GM23338 (cell line): ENCODE measurements at regions not wholly inside any gene's neighbourhood (a gene's known extent, or its start where the extent isn't known, plus 50 kb on each side); places are given as distances from the start of the nearest gene placed in this dataset.

Experiments used
- ATAC-seq: fragments of 200-7000 bp; cut with Tn5 transposase; 3 replicates; pipeline ENCODE4 v1.9.1; 2020
- DNase-seq: peaks from one replicate; pipeline ENCODE4 v3.0.0-alpha.2; 2015; ENCODE audit warnings: low spot score
- H2AFZ ChIP-seq: fragments of 200-600 bp; sonication (generic); 2 replicates; pipeline ENCODE4 v1.8.0; 2016; ENCODE audit warnings: antibody characterized with exemption, mild to moderate bottlenecking, moderate library complexity
- H3F3A ChIP-seq: fragments of 200-600 bp; sonication (generic); replicated peaks from 2 replicates; pipeline ENCODE4 v1.8.0; 2017; ENCODE audit warnings: antibody characterized with exemption, mixed run types, low read depth
- H3K27ac ChIP-seq: fragments of 200-600 bp; sonication (generic); 2 replicates; pipeline ENCODE4 v1.6.1; 2016; ENCODE audit warnings: low read depth
- H3K27me3 ChIP-seq: fragments of 200-600 bp; sonication (generic); 2 replicates; pipeline ENCODE4 v1.8.0; 2016; ENCODE audit warnings: mild to moderate bottlenecking, mixed run types, moderate library complexity; ENCODE audit not compliant: insufficient read depth
- H3K36me3 ChIP-seq: fragments of 200-600 bp; sonication (generic); 2 replicates; pipeline ENCODE4 v1.8.0; 2016; ENCODE audit warnings: mild to moderate bottlenecking; ENCODE audit not compliant: insufficient read depth
- H3K4me1 ChIP-seq: fragments of 200-600 bp; sonication (generic); 2 replicates; pipeline ENCODE4 v1.8.0; 2016; ENCODE audit warnings: mild to moderate bottlenecking, moderate library complexity; ENCODE audit not compliant: insufficient read depth
- H3K4me2 ChIP-seq: fragments of 200-600 bp; sonication (generic); 2 replicates; pipeline ENCODE4 v1.7.1; 2017; ENCODE audit warnings: mixed run types
- H3K4me3 ChIP-seq: fragments of 200-600 bp; sonication (generic); 2 replicates; pipeline ENCODE4 v1.6.1; 2016; ENCODE audit warnings: mixed run types
- H3K79me2 ChIP-seq: fragments of 200-600 bp; sonication (generic); replicated peaks from 2 replicates; pipeline ENCODE4 v1.8.0; 2017; ENCODE audit warnings: mild to moderate bottlenecking; ENCODE audit not compliant: insufficient read depth
- H3K9me2 ChIP-seq: fragments of 200-600 bp; sonication (generic); 2 replicates; pipeline ENCODE4 v1.8.0; 2017; ENCODE audit not compliant: insufficient read depth
- H4K20me1 ChIP-seq: fragments of 200-600 bp; sonication (generic); replicated peaks from 2 replicates; pipeline ENCODE4 v1.8.0; 2017; ENCODE audit warnings: mild to moderate bottlenecking; ENCODE audit not compliant: insufficient read depth
- H3K27ac Mint-ChIP-seq: 2 replicates; pipeline ENCODE4 v1.8.0; 2020; ENCODE audit warnings: inconsistent platforms, mild to moderate bottlenecking, moderate library complexity, mixed read lengths
- H3K27me3 Mint-ChIP-seq: 3 replicates; pipeline ENCODE4 v1.8.0; 2022; ENCODE audit warnings: low read depth, mild to moderate bottlenecking, moderate library complexity, mixed read lengths, inconsistent platforms; ENCODE audit not compliant: insufficient read depth, poor library complexity
- H3K36me3 Mint-ChIP-seq: 3 replicates; pipeline ENCODE4 v1.8.0; 2021; ENCODE audit warnings: low read depth, mild to moderate bottlenecking, inconsistent platforms, moderate library complexity, mixed read lengths
- H3K4me1 Mint-ChIP-seq: 3 replicates; pipeline ENCODE4 v1.8.0; 2020; ENCODE audit warnings: mild to moderate bottlenecking, inconsistent platforms, mixed read lengths
- H3K4me3 Mint-ChIP-seq: 3 replicates; pipeline ENCODE4 v1.8.0; 2021; ENCODE audit warnings: moderate library complexity, mild to moderate bottlenecking, inconsistent platforms, mixed read lengths
- H3K9me3 Mint-ChIP-seq: 3 replicates; pipeline ENCODE4 v1.8.0; 2020; ENCODE audit warnings: moderate library complexity, mild to moderate bottlenecking, inconsistent platforms, mixed read lengths
- CREB1 ChIP-seq: fragments of 250-450 bp; sonication (Bioruptor Pico); IDR thresholded peaks from 2 replicates; pipeline ENCODE4 v1.5.0; 2020; ENCODE audit warnings: low read depth, mild to moderate bottlenecking, moderate library complexity
- CTCF ChIP-seq, 2 experiments: fragments of 200-600 bp in 1 of 2; sonication (generic) in 1 of 2; conservative IDR thresholded peaks; 2 replicates each; pipeline versions ENCODE4 v1.5.1 to v1.6.1; 2016 to 2017; ENCODE audit warnings: antibody characterized with exemption in 2 of 2, low read depth in 2 of 2, mild to moderate bottlenecking in 2 of 2, moderate library complexity in 1 of 2
- ETS1 ChIP-seq: IDR thresholded peaks from 2 replicates; pipeline ENCODE4 v1.6.1; 2016; ENCODE audit warnings: antibody characterized with exemption
- EZH2 ChIP-seq: fragments of 200-600 bp; sonication (generic); IDR thresholded peaks from one replicate; pipeline ENCODE4 v1.8.0; 2017; ENCODE audit warnings: antibody characterized with exemption, mild to moderate bottlenecking, low read depth; ENCODE audit not compliant: unreplicated experiment
- EZH2phosphoT487 ChIP-seq: fragments of 200-600 bp; sonication (generic); IDR thresholded peaks from one replicate; pipeline ENCODE4 v1.8.1; 2018; ENCODE audit warnings: antibody characterized with exemption; ENCODE audit not compliant: unreplicated experiment
- JUNB ChIP-seq: IDR thresholded peaks from one replicate; pipeline ENCODE4 v1.6.1; 2016; ENCODE audit warnings: antibody characterized with exemption; ENCODE audit not compliant: unreplicated experiment
- NANOG ChIP-seq: IDR thresholded peaks from 2 replicates; pipeline ENCODE4 v1.6.1; 2016; ENCODE audit warnings: antibody characterized with exemption, borderline replicate concordance
- REST ChIP-seq: IDR thresholded peaks from one replicate; pipeline ENCODE4 v1.6.1; 2018; ENCODE audit warnings: antibody characterized with exemption; ENCODE audit not compliant: unreplicated experiment
- ZNF114 ChIP-seq: fragments of 250-450 bp; sonication (Bioruptor Pico); IDR thresholded peaks from 2 replicates; pipeline ENCODE4 v1.5.0; 2020; ENCODE audit warnings: mild to moderate bottlenecking, moderate library complexity
- ZNF331 ChIP-seq: fragments of 250-450 bp; sonication (Bioruptor Pico); IDR thresholded peaks from 2 replicates; pipeline ENCODE4 v1.5.0; 2020; ENCODE audit warnings: low read depth, mild to moderate bottlenecking, moderate library complexity
- ZNF462 ChIP-seq: fragments of 250-450 bp; sonication (Bioruptor Pico); IDR thresholded peaks from 2 replicates; pipeline ENCODE4 v1.5.0; 2020; ENCODE audit warnings: mild to moderate bottlenecking, moderate library complexity

- TF ChIP-seq ZNF114 (CRISPR knock-in tag), result no peak
- no peak for TF ChIP-seq CREB1 (CRISPR knock-in tag)
- TF ChIP-seq ZNF331 (CRISPR knock-in tag), result no peak
- TF ChIP-seq CTCF (conservative IDR thresholded peaks at IDR 0.05; ENCODE audit: low read depth in 2 of 2), result no peak
- TF ChIP-seq REST, result no peak
- TF ChIP-seq EZH2phosphoT487, result no peak
- TF ChIP-seq NANOG, result no peak
- TF ChIP-seq EZH2, result no peak
- no peak for TF ChIP-seq JUNB
- no peak for TF ChIP-seq ETS1
- H3K4me1 Mint-ChIP-seq, result peaks cover 14% of the 10 kb centered on the region
- H3K27me3 Mint-ChIP-seq, result peaks cover 9% of the 10 kb centered on the region
- Histone ChIP-seq H3K79me2 (no peaks in the 10 kb centered on the region), H3K4me1 (peaks cover 15% of the 10 kb centered on the region), H3K9me2 (peaks cover 3% of the 10 kb centered on the region; the same call in 1 of the 2 replicates), H3F3A (no peaks in the 10 kb centered on the region), H3K4me2 (no peak overlapping the region), H4K20me1 (no peaks in the 10 kb centered on the region), H3K36me3 (no peaks in the 10 kb centered on the region), H3K27me3 (no peaks in the 10 kb centered on the region), H3K4me3 (no peak overlapping the region), H3K27ac (no peak overlapping the region), H2AFZ (no peak overlapping the region)
- peaks cover 24% of the 10 kb centered on the region for H3K36me3 Mint-ChIP-seq
- no peak overlapping the region for H3K4me3 Mint-ChIP-seq
- no peak overlapping the region for H3K27ac Mint-ChIP-seq
- H3K9me3 Mint-ChIP-seq, result peaks cover 37% of the 10 kb centered on the region
- no peak for ATAC-seq
- no peak for DNase-seq
Measured at GRCh38 chr5:71789746-71790145, 70.7 kb downstream of the CARTPT start.

GRCh38 chr5:71790433-71790832 lies 71.4 kb downstream of the CARTPT start:
- Mint-ChIP-seq H3K9me3 (peaks cover 44% of the 10 kb centered on the region), H3K27ac (no peak overlapping the region)
- no peak overlapping the region for H3K4me3 ChIP-seq
- no peak for TF ChIP-seq ZNF462 (CRISPR knock-in tag)

More at GRCh38 chr5:71790433-71790832, 71.4 kb downstream of the CARTPT start:
- no peaks in the 10 kb centered on the region for H3K79me2 ChIP-seq
- H3F3A ChIP-seq, result no peaks in the 10 kb centered on the region
- H3K36me3 ChIP-seq, result no peaks in the 10 kb centered on the region
- peaks cover 15% of the 10 kb centered on the region for H3K4me1 ChIP-seq
- no peak overlapping the region for H3K4me2 ChIP-seq
- ATAC-seq, result no peak
- no peak for DNase-seq
- no peak overlapping the region for H2AFZ ChIP-seq
- H3K27ac ChIP-seq, result no peak overlapping the region
- H3K27me3 Mint-ChIP-seq, result peaks cover 9% of the 10 kb centered on the region
- H3K9me2 ChIP-seq, result peaks cover 3% of the 10 kb centered on the region; the same call in 1 of the 2 replicates
- H4K20me1 ChIP-seq, result no peaks in the 10 kb centered on the region
- H3K4me1 Mint-ChIP-seq, result peaks cover 14% of the 10 kb centered on the region
- H3K36me3 Mint-ChIP-seq, result peaks cover 30% of the 10 kb centered on the region
- no peak overlapping the region for H3K4me3 Mint-ChIP-seq
- no peaks in the 10 kb centered on the region for H3K27me3 ChIP-seq
